Mesendoderm (in vitro differentiated cells): ENCODE measurements at regions not wholly inside any gene's neighbourhood (a gene's known extent, or its start where the extent isn't known, plus 50 kb on each side); places are given as distances from the start of the nearest gene placed in this dataset.

ENCODE experiments used
- DNase-seq: peaks from one replicate; pipeline ENCODE4 v3.0.0; 2013
- H2AK5ac ChIP-seq: 2 replicates; pipeline ENCODE4 v1.6.1; 2013; ENCODE audit warnings: low read length, inconsistent platforms
- H2BK120ac ChIP-seq: 2 replicates; pipeline ENCODE4 v1.6.1; 2013; ENCODE audit warnings: low read depth, mild to moderate bottlenecking, low read length, moderate library complexity, mixed read lengths
- H2BK15ac ChIP-seq: replicated peaks from 2 replicates; pipeline ENCODE4 v1.6.1; 2013; ENCODE audit warnings: low read depth, mild to moderate bottlenecking, moderate library complexity
- H2BK5ac ChIP-seq: 2 replicates; pipeline ENCODE4 v1.6.1; 2013; ENCODE audit warnings: low read length, inconsistent platforms
- H3K18ac ChIP-seq: 2 replicates; pipeline ENCODE4 v1.6.1; 2013; ENCODE audit warnings: mild to moderate bottlenecking, low read length, mixed read lengths
- H3K23ac ChIP-seq: one replicate; pipeline ENCODE4 v1.6.1; 2013; ENCODE audit warnings: low read length
- H3K27ac ChIP-seq: 2 replicates; pipeline ENCODE4 v1.5.1; 2013; ENCODE audit warnings: low read depth, mild to moderate bottlenecking, inconsistent platforms, low read length, moderate library complexity
- H3K27me3 ChIP-seq: 2 replicates; pipeline ENCODE4 v1.6.1; 2013; ENCODE audit warnings: low read length, control low read depth, mild to moderate bottlenecking, inconsistent platforms; ENCODE audit not compliant: insufficient read depth, poor library complexity
- H3K36me3 ChIP-seq: 2 replicates; pipeline ENCODE4 v1.6.1; 2013; ENCODE audit warnings: low read length, inconsistent platforms; ENCODE audit not compliant: control insufficient read depth, insufficient read depth
- H3K4ac ChIP-seq: one replicate; pipeline ENCODE4 v1.6.1; 2013; ENCODE audit warnings: low read depth, mild to moderate bottlenecking, low read length, moderate library complexity
- H3K4me1 ChIP-seq: 2 replicates; pipeline ENCODE4 v1.6.1; 2013; ENCODE audit warnings: low read depth, low read length, inconsistent platforms; ENCODE audit not compliant: control insufficient read depth
- H3K4me2 ChIP-seq: 2 replicates; pipeline ENCODE4 v1.6.1; 2013; ENCODE audit warnings: low read length
- H3K4me3 ChIP-seq: 2 replicates; pipeline ENCODE4 v1.5.1; 2013; ENCODE audit warnings: mild to moderate bottlenecking, low read length
- H3K56ac ChIP-seq: one replicate; pipeline ENCODE4 v1.6.1; 2013; ENCODE audit warnings: low read length
- H3K79me1 ChIP-seq: 2 replicates; pipeline ENCODE4 v1.6.1; 2013; ENCODE audit warnings: low read length, inconsistent platforms
- H3K79me2 ChIP-seq: 2 replicates; pipeline ENCODE4 v1.6.1; 2013; ENCODE audit warnings: mild to moderate bottlenecking, low read length; ENCODE audit not compliant: control insufficient read depth, insufficient read depth
- H3K9ac ChIP-seq: 2 replicates; pipeline ENCODE4 v1.6.1; 2013; ENCODE audit warnings: low read length, inconsistent platforms
- H4K5ac ChIP-seq: one replicate; pipeline ENCODE4 v1.6.1; 2013; ENCODE audit warnings: low read length
- H4K8ac ChIP-seq: one replicate; pipeline ENCODE4 v1.6.1; 2013; ENCODE audit warnings: low read depth, mild to moderate bottlenecking, control low read depth, low read length, moderate library complexity
- WGBS: extraction: QIAGEN DNeasy Blood & Tissue Kit; methylation state at CpG from one replicate; pipeline ENCODE4 v1.1.7; 2013; ENCODE audit warnings: low lambda C conversion rate, missing lambda C conversion rate; ENCODE audit not compliant: insufficient coverage; ENCODE audit errors: extremely low coverage; 5-methylcytosine and 5-hydroxymethylcytosine counted together

DNA sequence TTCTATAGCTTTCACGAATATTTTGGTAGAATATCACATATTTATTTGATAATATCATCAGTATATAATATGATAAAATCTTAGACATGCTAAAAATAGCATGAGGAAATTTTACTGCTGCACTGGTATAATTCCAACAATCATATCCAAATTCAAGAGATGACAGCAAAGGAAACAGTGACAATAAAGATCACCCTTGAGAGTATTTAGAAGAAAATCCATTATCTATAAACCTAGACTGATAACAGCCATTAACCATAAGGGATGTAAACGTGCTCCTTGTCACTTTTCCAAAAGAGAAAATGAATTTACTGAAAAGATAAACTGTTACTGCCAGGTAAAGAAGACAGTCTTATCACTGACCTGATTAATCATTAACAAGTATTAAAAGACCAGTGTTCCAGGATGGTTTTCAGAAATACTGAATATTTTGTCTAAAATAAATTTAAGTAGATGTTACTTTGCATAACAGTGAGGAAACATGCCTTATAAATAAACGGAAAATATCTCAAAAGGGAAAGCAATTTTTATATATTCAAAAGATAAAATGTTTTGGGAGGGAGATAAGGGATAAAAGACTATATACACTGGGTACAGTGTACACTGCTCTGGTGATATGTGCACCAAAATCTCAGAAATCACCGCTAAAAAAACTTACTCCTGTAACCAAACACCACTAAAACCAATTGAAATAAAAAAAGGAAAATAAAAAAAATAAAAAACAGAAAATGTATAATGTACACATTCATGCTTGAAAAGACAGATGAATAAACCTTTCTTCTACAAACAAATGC lies 1704.7 kb downstream of the HACE1 start:
- Histone ChIP-seq H2BK5ac (no peak overlapping the region), H4K8ac (no peak overlapping the region), H2BK15ac (no peak overlapping the region), H3K79me2 (no peaks in the 10 kb centered on the region), H3K4ac (no peak overlapping the region), H3K27me3 (no peaks in the 10 kb centered on the region), H3K18ac (no peak overlapping the region), H3K9ac (no peak overlapping the region), H3K4me3 (no peak overlapping the region), H2AK5ac (no peak overlapping the region), H2BK120ac (no peak overlapping the region), H3K4me1 (no peaks in the 10 kb centered on the region), H3K23ac (no peak overlapping the region), H3K36me3 (no peaks in the 10 kb centered on the region), H4K5ac (no peak overlapping the region), H3K79me1 (no peaks in the 10 kb centered on the region), H3K27ac (no peak overlapping the region), H3K4me2 (no peak overlapping the region), H3K56ac (no peak overlapping the region)
- no CpG with 5 or more reads among the region's 4 CpGs for WGBS
- no peak for DNase-seq

DNA sequence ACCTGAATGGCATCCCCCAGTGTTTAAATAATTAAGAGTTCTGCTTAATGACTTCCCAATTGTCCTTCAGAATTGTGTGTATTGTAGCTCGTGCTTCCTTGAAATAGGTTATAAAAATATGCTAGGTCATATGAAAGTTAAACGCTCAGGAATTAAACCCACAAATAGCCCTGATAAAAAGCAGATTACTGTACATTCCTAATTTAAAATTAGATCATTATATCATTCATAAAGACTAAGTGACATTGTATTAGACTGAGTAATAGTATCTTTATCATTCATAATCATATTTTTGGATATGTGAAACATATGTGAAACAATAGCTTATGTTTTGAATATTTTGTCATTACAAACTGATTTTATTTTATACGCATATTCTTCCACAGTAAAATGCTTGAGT lies 1706.7 kb downstream of the HACE1 start:
- Histone ChIP-seq H3K56ac (no peak overlapping the region), H2BK15ac (no peak overlapping the region), H3K4me1 (no peaks in the 10 kb centered on the region), H3K79me2 (no peaks in the 10 kb centered on the region), H3K18ac (no peak overlapping the region), H2BK5ac (no peak overlapping the region), H3K27ac (no peak overlapping the region), H3K23ac (no peak overlapping the region), H3K4ac (no peak overlapping the region), H3K36me3 (no peaks in the 10 kb centered on the region), H2AK5ac (no peak overlapping the region), H4K8ac (no peak overlapping the region), H3K9ac (no peak overlapping the region), H3K4me3 (no peak overlapping the region), H3K27me3 (no peaks in the 10 kb centered on the region), H2BK120ac (no peak overlapping the region), H3K4me2 (no peak overlapping the region), H3K79me1 (no peaks in the 10 kb centered on the region), H4K5ac (no peak overlapping the region)
- no CpG with 5 or more reads among the region's 3 CpGs for WGBS
- DNase-seq = no peak

DNA sequence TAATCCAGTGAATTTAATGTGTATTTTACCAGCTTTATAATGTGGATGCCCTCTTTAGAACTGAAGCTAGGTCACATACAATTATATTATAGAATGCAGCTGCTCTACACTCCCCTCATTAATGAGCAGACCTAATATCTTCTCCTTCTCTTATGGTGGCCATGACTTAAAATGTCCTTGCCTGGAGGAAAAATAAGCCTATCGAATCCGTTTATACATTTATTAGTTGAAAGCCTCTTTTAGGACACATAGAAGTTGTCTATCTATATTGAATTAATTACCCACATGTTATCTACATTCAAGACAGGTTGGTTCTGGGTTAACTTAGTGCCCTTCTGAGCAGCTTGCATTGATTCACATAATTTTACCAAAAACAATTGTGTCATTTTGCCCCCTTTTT lies 1716.8 kb downstream of the HACE1 start:
- Histone ChIP-seq H3K4me2 (no peak overlapping the region), H2AK5ac (no peak overlapping the region), H3K27me3 (no peaks in the 10 kb centered on the region), H2BK15ac (no peak overlapping the region), H3K4ac (no peak overlapping the region), H3K56ac (no peak overlapping the region), H3K18ac (no peak overlapping the region), H3K79me2 (no peaks in the 10 kb centered on the region), H3K4me1 (no peaks in the 10 kb centered on the region), H4K5ac (no peak overlapping the region), H3K4me3 (no peak overlapping the region), H3K23ac (no peak overlapping the region), H3K36me3 (no peaks in the 10 kb centered on the region), H2BK5ac (no peak overlapping the region), H3K27ac (no peak overlapping the region), H3K9ac (no peak overlapping the region), H3K79me1 (no peaks in the 10 kb centered on the region), H2BK120ac (no peak overlapping the region), H4K8ac (no peak overlapping the region)
- no CpG with 5 or more reads among the region's 2 CpGs for WGBS
- no peak for DNase-seq

DNA sequence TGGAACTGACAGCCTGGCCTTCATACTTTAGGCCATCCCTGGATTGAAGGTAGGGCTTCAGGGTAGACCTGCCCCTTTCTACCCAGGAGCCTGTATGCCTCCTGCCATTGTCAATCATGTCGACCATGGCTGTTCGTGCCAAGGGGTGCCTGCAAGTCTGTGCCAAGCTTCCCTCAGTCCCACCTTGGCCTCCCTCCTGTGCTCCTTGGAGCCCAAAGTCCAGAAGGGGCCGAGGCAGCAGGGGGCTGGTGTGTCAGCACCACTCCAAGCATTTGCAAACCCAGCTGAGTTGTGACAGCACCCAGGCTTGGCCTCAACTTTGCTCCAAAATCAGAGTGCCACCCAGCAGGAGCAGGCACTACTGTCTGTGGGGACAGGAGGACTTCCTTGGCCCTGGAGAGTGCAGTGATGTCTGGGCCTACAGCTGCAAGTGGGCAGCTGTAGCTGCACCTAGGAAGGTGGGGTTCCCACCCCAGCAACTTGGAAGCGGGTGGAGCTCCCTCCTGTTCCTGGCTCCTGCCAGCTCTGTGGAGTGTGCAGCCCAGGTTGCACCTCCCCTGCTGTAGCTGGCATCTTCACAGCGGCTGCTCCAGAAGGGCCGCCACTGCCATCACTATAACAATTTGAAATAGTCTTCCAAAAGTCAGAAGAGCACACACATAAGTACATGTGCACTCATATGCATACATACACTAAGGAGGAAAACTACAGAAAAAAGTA lies 1719.3 kb downstream of the HACE1 start:
- Histone ChIP-seq H3K4me3 (no peak overlapping the region), H3K79me2 (no peaks in the 10 kb centered on the region), H3K27me3 (no peaks in the 10 kb centered on the region), H3K23ac (no peak overlapping the region), H3K18ac (no peak overlapping the region), H2BK120ac (no peak overlapping the region), H3K9ac (no peak overlapping the region), H4K5ac (no peak overlapping the region), H3K27ac (no peak overlapping the region), H3K79me1 (no peaks in the 10 kb centered on the region), H2BK5ac (no peak overlapping the region), H3K4me2 (no peak overlapping the region), H3K4me1 (no peaks in the 10 kb centered on the region), H2AK5ac (no peak overlapping the region), H3K56ac (no peak overlapping the region), H2BK15ac (no peak overlapping the region), H3K36me3 (no peaks in the 10 kb centered on the region), H3K4ac (no peak overlapping the region), H4K8ac (no peak overlapping the region)
- no CpG with 5 or more reads among the region's 6 CpGs for WGBS
- DNase-seq = no peak

DNA sequence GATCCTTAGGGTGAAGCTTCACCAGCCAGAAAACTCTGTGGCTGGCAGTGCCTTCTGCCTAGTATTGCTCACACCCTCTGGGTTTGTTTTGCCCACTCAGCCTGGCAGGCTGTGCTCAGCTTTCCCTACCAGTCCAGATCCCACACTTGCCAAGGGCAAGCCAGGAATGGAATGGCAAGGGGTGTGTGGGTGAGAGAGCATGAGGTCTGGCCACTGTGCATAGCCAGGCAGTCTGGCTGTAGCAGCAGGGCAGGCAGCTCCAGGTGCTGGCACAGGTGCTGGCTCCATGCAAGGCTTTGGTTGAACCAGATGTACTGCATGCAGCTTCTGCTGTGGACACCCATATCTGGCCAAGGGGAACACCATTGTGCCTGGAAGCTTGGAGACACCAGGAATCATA lies 1720.3 kb downstream of the HACE1 start:
- H3K27me3 ChIP-seq = no peaks in the 10 kb centered on the region
- no peaks in the 10 kb centered on the region for H3K4me1 ChIP-seq
- H3K23ac ChIP-seq = no peak overlapping the region
- H3K4me2 ChIP-seq = no peak overlapping the region
- H2BK5ac ChIP-seq = no peak overlapping the region
- H3K56ac ChIP-seq = no peak overlapping the region
- H4K8ac ChIP-seq = no peak overlapping the region
- no peak overlapping the region for H3K4ac ChIP-seq
- H3K4me3 ChIP-seq = no peak overlapping the region
- H3K18ac ChIP-seq = no peak overlapping the region
- no peak overlapping the region for H2AK5ac ChIP-seq
- H3K9ac ChIP-seq = no peak overlapping the region
- no peak overlapping the region for H4K5ac ChIP-seq
- no peaks in the 10 kb centered on the region for H3K79me1 ChIP-seq
- no peak for DNase-seq
- no peak overlapping the region for H2BK120ac ChIP-seq
- no peak overlapping the region for H3K27ac ChIP-seq
- H3K79me2 ChIP-seq = no peaks in the 10 kb centered on the region
- H3K36me3 ChIP-seq = no peaks in the 10 kb centered on the region
- no peak overlapping the region for H2BK15ac ChIP-seq
